ENCODE measurements at regions not wholly inside any gene's neighbourhood (a gene's known extent, or its start where the extent isn't known, plus 50 kb on each side); places are given as distances from the start of the nearest gene placed in this dataset.

- TF ChIP-seq REST (IDR thresholded peaks at IDR 0.05; ENCODE audit: unreplicated experiment) (no peak), ZNF462 (CRISPR knock-in tag; IDR thresholded peaks at IDR 0.05) (no peak)
Measured at GRCh38 chr13:88464851-88465250, 793.7 kb downstream of the SLITRK5 start (continued).

GRCh38 chr13:88472316-88472715 lies 801.1 kb downstream of the SLITRK5 start:
- Histone ChIP-seq H3K27me3 (ENCODE audit: insufficient read depth) (no peaks in the 10 kb centered on the region), H3K9me2 (ENCODE audit: insufficient read depth) (no peaks in the 10 kb centered on the region), H3K27ac (ENCODE audit: low read depth) (no peak overlapping the region), H3K4me1 (ENCODE audit: insufficient read depth) (no peaks in the 10 kb centered on the region), H3K79me2 (replicated peaks; ENCODE audit: insufficient read depth) (no peaks in the 10 kb centered on the region), H3K4me3 (no peak overlapping the region), H2AFZ (no peak overlapping the region), H3F3A (replicated peaks; ENCODE audit: low read depth) (no peaks in the 10 kb centered on the region), H3K36me3 (ENCODE audit: insufficient read depth) (no peaks in the 10 kb centered on the region), H4K20me1 (replicated peaks; ENCODE audit: insufficient read depth) (no peaks in the 10 kb centered on the region), H3K4me2 (no peak overlapping the region)
- no peaks in the 10 kb centered on the region for H3K27me3 Mint-ChIP-seq (ENCODE audit: insufficient read depth, low read depth, poor library complexity)
- H3K9me3 Mint-ChIP-seq: no peaks in the 10 kb centered on the region
- H3K4me1 Mint-ChIP-seq: peaks cover 7% of the 10 kb centered on the region; the same call in 2 of the 3 replicates
- no peak overlapping the region for H3K4me3 Mint-ChIP-seq
- no peak overlapping the region for H3K27ac Mint-ChIP-seq
- no peaks in the 10 kb centered on the region for H3K36me3 Mint-ChIP-seq (ENCODE audit: low read depth)
- ATAC-seq: no peak
- TF ChIP-seq REST (IDR thresholded peaks at IDR 0.05; ENCODE audit: unreplicated experiment): no peak
- DNase-seq (ENCODE audit: low spot score): no peak

Measured in GM23338 (cell line).